Body of pancreas (tissue), 4 donors: ENCODE measurements at regions not wholly inside any gene's neighbourhood (a gene's known extent, or its start where the extent isn't known, plus 50 kb on each side); places are given as distances from the start of the nearest gene placed in this dataset.

Experiments
- ATAC-seq: fragments of 150-250 bp; one replicate; pipeline ENCODE4 v1.9.1; 2016
- DNase-seq, 4 donors: peaks; one replicate each; pipeline ENCODE4 v3.0.0-alpha.2; 2019
- H3K27ac ChIP-seq, 4 donors: fragments of 200-600 bp; sonication (generic); 1 replicate in 3 of 4; 2 replicates in 1 of 4; pipeline versions ENCODE4 v1.5.1 to v1.6.1; 2016 to 2019; ENCODE audit warnings: mild to moderate bottlenecking in 1 of 4, mixed read lengths in 1 of 4, moderate library complexity in 1 of 4
- H3K27me3 ChIP-seq, 2 donors: fragments of 200-600 bp; sonication (generic); one replicate each; pipeline ENCODE4 v1.6.0; 2016; ENCODE audit warnings: mild to moderate bottlenecking in 1 of 2
- H3K36me3 ChIP-seq, 2 donors: fragments of 200-600 bp; sonication (generic); replicated peaks in 1 of 2; 2 replicates each; pipeline ENCODE4 v1.5.1; 2016; ENCODE audit warnings: low read depth in 2 of 2; ENCODE audit not compliant: insufficient read depth in 1 of 2
- H3K4me1 ChIP-seq: fragments of 200-600 bp; sonication (generic); one replicate; pipeline ENCODE4 v1.6.0; 2016
- H3K4me3 ChIP-seq, 2 donors: fragments of 200-600 bp; sonication (generic); 1 replicate in 1 of 2; 2 replicates in 1 of 2; pipeline ENCODE4 v1.5.1; 2016 to 2019
- H3K9me3 ChIP-seq, 3 donors: fragments of 200-600 bp; sonication (generic); 1 replicate in 2 of 3; 2 replicates in 1 of 3; pipeline ENCODE4 v1.5.1; 2016
- POLR2A ChIP-seq, 3 donors: fragments of 450-650 bp; IDR thresholded peaks; one replicate each; pipeline ENCODE4 v1.6.1; 2016; ENCODE audit warnings: antibody characterized with exemption in 3 of 3, mild to moderate bottlenecking in 2 of 3
- WGBS, 2 donors: methylation state at CpG; one replicate each; pipeline ENCODE4 v1.1.5; 2017; 5-methylcytosine and 5-hydroxymethylcytosine counted together
- intact Hi-C: fragments of 100-400 bp; cut with DNase I; formaldehyde crosslinking; loops from one replicate; pipeline ENCODE4 v1.15.1; 2023
- TF ChIP-seq, protein P1 (sequence below), 7 experiments: fragments of 450-650 bp in 4 of 7; fragments of 200-600 bp in 3 of 7; sonication (generic) in 3 of 7; IDR thresholded peaks; one replicate each; pipeline ENCODE4 v1.5.1; 2016 to 2019; ENCODE audit warnings: antibody characterized with exemption in 7 of 7

DNA sequence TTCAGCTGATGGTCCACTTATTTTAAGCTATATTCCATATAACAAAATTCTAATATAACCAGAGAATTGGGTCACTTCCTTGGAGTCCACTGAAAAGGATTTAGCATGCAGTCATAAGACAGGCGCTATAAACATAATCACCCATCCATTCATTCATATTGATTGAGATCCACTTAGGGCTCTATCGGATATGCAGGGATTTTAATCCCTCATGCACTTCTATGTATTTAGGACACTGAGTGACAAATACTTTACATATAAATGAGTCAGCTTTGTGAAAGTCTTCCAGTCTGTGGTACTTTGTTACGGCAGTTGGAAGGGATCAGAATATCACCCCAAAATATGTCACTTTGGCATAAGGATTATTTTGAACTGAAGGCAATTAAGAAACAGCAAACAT, 127.3 kb upstream of the ZNF608 start:
- Histone ChIP-seq H3K4me3 (no peak overlapping the region), H3K4me1 (peaks cover 28% of the 10 kb centered on the region), H3K9me3 (no peaks in the 10 kb centered on the region), H3K27ac (no peak overlapping the region), H3K27me3 (no peaks in the 10 kb centered on the region), H3K36me3 (no peaks in the 10 kb centered on the region)
- TF ChIP-seq, protein P1, sequence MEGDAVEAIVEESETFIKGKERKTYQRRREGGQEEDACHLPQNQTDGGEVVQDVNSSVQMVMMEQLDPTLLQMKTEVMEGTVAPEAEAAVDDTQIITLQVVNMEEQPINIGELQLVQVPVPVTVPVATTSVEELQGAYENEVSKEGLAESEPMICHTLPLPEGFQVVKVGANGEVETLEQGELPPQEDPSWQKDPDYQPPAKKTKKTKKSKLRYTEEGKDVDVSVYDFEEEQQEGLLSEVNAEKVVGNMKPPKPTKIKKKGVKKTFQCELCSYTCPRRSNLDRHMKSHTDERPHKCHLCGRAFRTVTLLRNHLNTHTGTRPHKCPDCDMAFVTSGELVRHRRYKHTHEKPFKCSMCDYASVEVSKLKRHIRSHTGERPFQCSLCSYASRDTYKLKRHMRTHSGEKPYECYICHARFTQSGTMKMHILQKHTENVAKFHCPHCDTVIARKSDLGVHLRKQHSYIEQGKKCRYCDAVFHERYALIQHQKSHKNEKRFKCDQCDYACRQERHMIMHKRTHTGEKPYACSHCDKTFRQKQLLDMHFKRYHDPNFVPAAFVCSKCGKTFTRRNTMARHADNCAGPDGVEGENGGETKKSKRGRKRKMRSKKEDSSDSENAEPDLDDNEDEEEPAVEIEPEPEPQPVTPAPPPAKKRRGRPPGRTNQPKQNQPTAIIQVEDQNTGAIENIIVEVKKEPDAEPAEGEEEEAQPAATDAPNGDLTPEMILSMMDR (IDR thresholded peaks at IDR 0.05) = no peak
- no peak for TF ChIP-seq POLR2A (IDR thresholded peaks at IDR 0.05)
- 89 to 96% methylated on average over 3 of the region's 3 CpGs for WGBS, 2 donors
- ATAC-seq (no peak), DNase-seq (no peak)
- intact Hi-C loops = no loop called here

DNA sequence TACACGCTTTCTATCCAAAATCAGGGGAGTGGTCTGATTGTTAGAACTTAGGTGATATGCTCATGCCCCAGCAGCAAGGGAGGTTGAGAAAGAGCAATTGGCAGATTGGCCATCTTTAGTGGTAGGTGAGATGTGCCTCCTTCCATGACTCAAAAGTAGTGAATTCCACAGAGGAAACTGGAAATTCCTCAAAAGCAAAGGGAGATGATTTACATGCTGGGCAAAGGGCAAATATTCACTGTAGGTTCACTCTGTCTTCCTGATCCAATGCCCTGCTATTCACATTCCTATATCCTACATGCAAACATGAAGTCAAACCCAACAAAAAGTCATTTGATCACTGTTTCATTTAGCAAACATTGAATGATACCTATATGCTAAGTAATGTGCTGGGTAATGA, 130.1 kb upstream of the ZNF608 start:
- Histone ChIP-seq H3K36me3 (no peaks in the 10 kb centered on the region), H3K4me3 (no peak overlapping the region), H3K9me3 (no peaks in the 10 kb centered on the region), H3K4me1 (peaks cover 21% of the 10 kb centered on the region), H3K27me3 (no peaks in the 10 kb centered on the region), H3K27ac (no peak overlapping the region)
- intact Hi-C loops = no loop called here
- 95 to 100% methylated on average over 1 of the region's 1 CpG for WGBS, 2 donors
- DNase-seq (no peak), ATAC-seq (no peak)
- TF ChIP-seq, protein P1 (IDR thresholded peaks at IDR 0.05) = no peak
- no peak for TF ChIP-seq POLR2A (IDR thresholded peaks at IDR 0.05)

DNA sequence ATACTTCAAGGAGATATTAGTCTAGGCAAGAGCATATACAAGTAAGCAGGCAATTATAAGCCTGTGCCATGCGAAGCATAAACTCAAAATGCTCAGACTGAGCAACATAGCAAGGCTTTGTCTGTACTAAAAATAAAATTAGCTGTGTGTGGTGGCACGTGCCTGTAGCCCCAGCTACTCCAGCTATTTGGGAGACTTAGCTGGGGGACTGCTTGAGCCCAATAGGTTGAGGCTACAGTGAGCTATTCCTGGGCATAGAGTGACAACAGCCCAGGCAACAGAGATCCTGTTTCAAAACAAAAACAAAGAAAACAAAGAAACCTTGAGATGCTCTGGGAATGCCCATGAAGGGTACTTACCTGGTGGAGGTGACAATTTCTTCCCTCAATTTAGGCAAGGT, 130.5 kb upstream of the ZNF608 start:
- Histone ChIP-seq H3K27me3 (no peaks in the 10 kb centered on the region), H3K36me3 (no peaks in the 10 kb centered on the region), H3K4me1 (peaks cover 21% of the 10 kb centered on the region), H3K9me3 (no peaks in the 10 kb centered on the region), H3K27ac (no peak overlapping the region), H3K4me3 (no peak overlapping the region)
- ATAC-seq (no peak), DNase-seq (no peak)
- TF ChIP-seq, protein P1 (IDR thresholded peaks at IDR 0.05) = no peak
- no peak for TF ChIP-seq POLR2A (IDR thresholded peaks at IDR 0.05)
- intact Hi-C loops = no loop called here
- 96 to 98% methylated on average over 2 of the region's 2 CpGs for WGBS, 2 donors

DNA sequence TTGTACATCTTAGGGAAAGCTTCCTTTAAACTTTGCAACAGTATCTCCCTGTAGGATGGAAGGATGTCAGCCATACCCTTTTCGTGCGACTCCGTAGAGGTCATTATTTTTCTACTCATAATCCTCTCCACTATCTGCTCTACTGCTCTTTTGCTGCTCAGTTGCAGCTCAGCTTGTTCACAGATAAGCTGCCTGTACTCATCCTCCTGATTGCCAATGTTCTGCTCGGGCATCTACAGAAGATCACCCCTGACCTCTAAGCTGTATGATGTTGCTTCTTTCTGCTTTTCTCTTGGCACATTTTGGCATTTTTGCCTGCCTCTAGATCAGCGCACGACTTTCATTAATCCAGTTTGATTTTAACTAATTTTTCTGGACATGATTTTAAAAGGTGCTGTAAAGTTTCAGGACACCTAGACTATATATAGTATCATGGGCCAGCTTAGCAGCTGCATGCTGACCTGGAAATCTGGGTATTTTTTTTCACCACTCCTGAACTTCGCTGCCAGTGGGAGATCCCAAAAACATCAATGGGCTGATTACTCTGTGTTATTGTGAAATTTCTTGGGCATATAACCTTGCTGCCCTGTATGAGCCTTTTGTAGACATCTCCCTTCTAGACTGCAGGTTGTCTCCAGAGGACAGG, 131.2 kb upstream of the ZNF608 start:
- no peak for ATAC-seq
- intact Hi-C loops = no loop called here
- WGBS, 2 donors = 85 to 95% methylated on average over 7 of the region's 7 CpGs

More for the DNA sequence above, 131.2 kb upstream of the ZNF608 start:
- DNase-seq = no peak
- H3K4me1 ChIP-seq = peaks cover 21% of the 10 kb centered on the region
- H3K27ac ChIP-seq = no peak overlapping the region
- no peaks in the 10 kb centered on the region for H3K27me3 ChIP-seq
- no peak for TF ChIP-seq POLR2A (IDR thresholded peaks at IDR 0.05)
- TF ChIP-seq, protein P1 (IDR thresholded peaks at IDR 0.05) = no peak
- no peaks in the 10 kb centered on the region for H3K36me3 ChIP-seq
- H3K4me3 ChIP-seq = no peak overlapping the region
- no peaks in the 10 kb centered on the region for H3K9me3 ChIP-seq
